ENCODE measurements at regions not wholly inside any gene's neighbourhood (a gene's known extent, or its start where the extent isn't known, plus 50 kb on each side); places are given as distances from the start of the nearest gene placed in this dataset.

DNA sequence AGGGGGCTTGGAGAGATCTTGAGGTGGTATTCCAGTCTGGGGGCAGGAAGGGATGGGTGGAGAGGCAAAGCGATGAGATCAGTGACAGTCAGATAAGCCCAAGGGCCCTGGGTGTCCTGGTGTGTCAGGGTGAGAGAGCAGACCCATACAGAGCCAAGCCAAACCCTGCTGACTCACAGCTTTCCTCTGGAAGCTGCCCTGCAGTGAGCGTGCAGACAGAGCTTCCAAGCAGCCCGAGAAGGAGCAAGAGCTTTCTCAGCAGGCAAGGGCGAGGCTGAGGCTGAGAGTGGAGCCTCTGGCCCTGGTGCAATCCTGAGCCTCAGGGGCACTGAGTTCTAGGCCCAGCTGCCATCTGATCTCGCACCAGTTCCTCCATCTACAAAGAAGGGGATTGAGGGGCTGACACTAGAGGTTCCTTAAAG lies 91.1 kb upstream of the HIVEP1 start (continued):
- TF ChIP-seq SFPQ (IDR thresholded peaks at IDR 0.05; ENCODE audit: low read depth, low read length) (no peak), ZNF277 (CRISPR knock-in tag; IDR thresholded peaks at IDR 0.05; ENCODE audit: borderline replicate concordance) (no peak), NRF1 (conservative IDR thresholded peaks at IDR 0.05 in 1 of 2, IDR thresholded peaks at IDR 0.05 in 1 of 2) (peak; percentile 8 to 37; a peak in 2 of 4 replicates), RBBP5 (IDR thresholded peaks at IDR 0.05; ENCODE audit: borderline replicate concordance, insufficient read depth, low read length, poor library complexity, severe bottlenecking) (peak; percentile 76), ZNF316 (IDR thresholded peaks at IDR 0.05) (peak; percentile 94), CBFA2T3 (IDR thresholded peaks at IDR 0.05) (0 out of 2 replicates have a peak, but pooled peaks have one; percentile 27), ATF3 (IDR thresholded peaks at IDR 0.05) (peak; percentile 79), ATF3 (CRISPR knock-in tag; conservative IDR thresholded peaks at IDR 0.05) (no peak), SRF (CRISPR knock-in tag; IDR thresholded peaks at IDR 0.05) (peak in 1 of 2 experiments; percentile 64; a peak in 1 of 4 replicates), MAFF (IDR thresholded peaks at IDR 0.05; ENCODE audit: low read length) (peak; percentile 71), TOE1 (IDR thresholded peaks at IDR 0.05; ENCODE audit: borderline replicate concordance) (peak; percentile 27; the same call in 1 of the 2 replicates), TOE1 (CRISPR knock-in tag; IDR thresholded peaks at IDR 0.05; ENCODE audit: borderline replicate concordance, low read depth) (no peak), SOX6 (IDR thresholded peaks at IDR 0.05) (peak; percentile 71), FOSL1 (tag; conservative IDR thresholded peaks at IDR 0.05) (peak; percentile 94)
- TF ChIP-seq, protein P1, sequence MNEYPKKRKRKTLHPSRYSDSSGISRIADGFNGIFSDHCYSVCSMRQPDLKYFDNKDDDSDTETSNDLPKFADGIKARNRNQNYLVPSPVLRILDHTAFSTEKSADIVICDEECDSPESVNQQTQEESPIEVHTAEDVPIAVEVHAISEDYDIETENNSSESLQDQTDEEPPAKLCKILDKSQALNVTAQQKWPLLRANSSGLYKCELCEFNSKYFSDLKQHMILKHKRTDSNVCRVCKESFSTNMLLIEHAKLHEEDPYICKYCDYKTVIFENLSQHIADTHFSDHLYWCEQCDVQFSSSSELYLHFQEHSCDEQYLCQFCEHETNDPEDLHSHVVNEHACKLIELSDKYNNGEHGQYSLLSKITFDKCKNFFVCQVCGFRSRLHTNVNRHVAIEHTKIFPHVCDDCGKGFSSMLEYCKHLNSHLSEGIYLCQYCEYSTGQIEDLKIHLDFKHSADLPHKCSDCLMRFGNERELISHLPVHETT (CRISPR knock-in tag; conservative IDR thresholded peaks at IDR 0.05 in 1 of 2, IDR thresholded peaks at IDR 0.05 in 1 of 2), result peak in 1 of 2 experiments; percentile 68; a peak in 1 of 4 replicates
- TF ChIP-seq, protein P2, sequence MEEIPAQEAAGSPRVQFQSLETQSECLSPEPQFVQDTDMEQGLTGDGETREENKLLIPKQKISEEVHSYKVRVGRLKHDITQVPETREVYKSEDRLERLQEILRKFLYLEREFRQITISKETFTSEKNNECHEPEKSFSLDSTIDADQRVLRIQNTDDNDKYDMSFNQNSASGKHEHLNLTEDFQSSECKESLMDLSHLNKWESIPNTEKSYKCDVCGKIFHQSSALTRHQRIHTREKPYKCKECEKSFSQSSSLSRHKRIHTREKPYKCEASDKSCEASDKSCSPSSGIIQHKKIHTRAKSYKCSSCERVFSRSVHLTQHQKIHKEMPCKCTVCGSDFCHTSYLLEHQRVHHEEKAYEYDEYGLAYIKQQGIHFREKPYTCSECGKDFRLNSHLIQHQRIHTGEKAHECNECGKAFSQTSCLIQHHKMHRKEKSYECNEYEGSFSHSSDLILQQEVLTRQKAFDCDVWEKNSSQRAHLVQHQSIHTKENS (CRISPR knock-in tag; IDR thresholded peaks at IDR 0.05), result no peak

All from K562 (cell line).